HG03175 (cell line): ENCODE measurements at regions not wholly inside any gene's neighbourhood (a gene's known extent, or its start where the extent isn't known, plus 50 kb on each side); places are given as distances from the start of the nearest gene placed in this dataset.
"Not testable (repeated sequence)": the region's sequence is repeated elsewhere in the genome, so short reads cannot be mapped to it uniquely, and the experiment has no call there.

Experiments
- ATAC-seq: cut with Tn5 transposase; IDR thresholded peaks from one replicate; pipeline ENCODE4 v1.9.1; 2021; ENCODE audit warnings: mild to moderate bottlenecking, moderate library complexity; ENCODE audit not compliant: unreplicated experiment

DNA sequence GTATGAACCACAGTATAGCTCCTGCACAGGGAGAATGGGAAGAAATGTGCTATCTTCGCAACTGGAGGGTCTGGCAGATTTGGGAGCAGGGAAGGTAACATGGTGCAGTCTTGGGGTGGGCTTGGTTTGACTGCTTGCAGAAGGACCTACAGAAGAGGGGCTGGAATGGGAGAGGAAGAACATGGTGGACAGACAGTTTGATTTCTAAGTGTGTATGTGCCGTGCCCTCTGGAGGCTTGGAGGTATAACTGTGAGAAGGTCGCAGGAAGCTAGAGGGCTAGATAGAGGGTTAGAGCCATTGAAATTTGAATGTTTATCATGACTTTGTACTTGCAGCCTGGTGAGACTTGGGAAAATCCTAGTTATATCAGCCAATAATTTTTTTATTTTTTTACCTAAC is 169.2 kb downstream of the SQOR start:
- ATAC-seq: no peak

DNA sequence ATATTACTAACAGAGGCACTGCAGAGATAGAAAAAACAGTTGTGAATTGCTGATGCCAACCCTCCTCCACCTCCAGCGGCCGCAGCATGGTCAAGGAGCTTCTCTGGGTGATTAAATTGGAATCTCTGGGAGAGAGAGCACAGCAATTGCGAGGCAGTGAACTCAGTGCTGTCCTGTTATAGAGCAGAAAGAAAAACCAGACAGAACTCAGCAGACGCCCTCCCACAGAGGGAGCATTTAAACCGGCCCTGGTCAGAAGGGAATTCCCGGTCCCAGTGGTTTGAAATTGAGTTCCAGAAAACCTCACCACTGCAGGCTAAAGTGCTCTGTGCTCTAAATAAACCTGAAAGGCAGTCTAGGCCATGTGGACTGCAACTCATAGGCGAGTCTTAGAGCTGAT is 175.4 kb downstream of the SQOR start:
- no peak for ATAC-seq

DNA sequence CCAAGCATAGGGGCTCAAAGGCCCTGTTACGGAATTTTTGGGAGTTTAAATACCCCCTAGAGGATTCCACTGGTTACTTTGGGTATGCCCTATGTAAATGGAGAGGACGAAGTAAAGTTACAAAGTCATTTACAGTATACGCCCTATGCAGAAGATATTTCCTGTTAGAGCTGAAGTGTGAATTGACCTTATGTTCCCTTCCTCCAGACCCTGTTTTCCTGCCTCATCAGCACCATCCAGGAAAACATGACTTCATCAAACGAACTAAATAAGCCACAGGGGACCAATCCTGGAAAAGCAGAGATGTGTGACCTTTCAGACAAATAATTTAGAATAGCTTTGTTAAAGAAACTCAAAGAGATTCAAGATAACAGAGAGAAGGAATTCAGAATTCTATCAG is 177.4 kb downstream of the SQOR start:
- no peak for ATAC-seq

DNA sequence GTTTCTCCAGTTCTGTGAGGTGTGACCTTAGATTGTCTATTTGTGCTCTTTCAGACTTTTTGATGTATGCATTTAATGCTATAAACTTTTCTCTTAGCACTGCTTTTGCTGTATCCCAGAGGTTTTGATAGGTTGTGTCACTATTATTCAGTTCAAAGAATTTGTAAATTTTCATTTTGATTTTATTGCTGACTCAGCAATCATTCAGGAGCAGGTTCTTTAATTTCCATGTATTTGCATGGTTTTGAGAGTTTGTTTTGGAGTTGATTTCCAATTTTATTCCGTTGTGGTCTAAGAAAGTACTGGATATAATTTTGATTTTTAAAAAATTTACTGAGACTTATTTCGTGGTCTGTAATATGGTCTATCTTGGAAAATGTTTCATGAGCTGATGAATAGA is 182.7 kb downstream of the SQOR start:
- not testable (repeated sequence) for ATAC-seq

DNA sequence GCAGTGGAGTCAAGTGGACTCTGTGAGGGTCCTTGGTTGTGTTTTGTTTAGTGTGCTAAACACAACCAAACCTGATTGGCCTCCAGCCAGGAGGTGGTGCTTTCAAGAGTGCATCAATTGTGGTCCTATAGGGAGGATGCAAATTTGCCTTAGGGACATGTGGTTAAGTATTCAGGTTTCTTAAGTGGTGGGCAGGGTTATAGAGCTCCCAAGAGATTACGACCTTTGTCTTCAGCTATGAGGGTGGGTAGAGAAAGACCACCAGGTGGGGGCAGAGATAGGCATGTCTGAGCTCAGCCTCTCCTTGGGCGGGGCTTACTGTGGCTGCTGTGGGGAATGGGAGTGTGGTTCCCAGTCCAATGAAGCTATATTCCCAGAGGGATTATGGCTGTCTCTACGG is 186.6 kb downstream of the SQOR start:
- no peak for ATAC-seq

DNA sequence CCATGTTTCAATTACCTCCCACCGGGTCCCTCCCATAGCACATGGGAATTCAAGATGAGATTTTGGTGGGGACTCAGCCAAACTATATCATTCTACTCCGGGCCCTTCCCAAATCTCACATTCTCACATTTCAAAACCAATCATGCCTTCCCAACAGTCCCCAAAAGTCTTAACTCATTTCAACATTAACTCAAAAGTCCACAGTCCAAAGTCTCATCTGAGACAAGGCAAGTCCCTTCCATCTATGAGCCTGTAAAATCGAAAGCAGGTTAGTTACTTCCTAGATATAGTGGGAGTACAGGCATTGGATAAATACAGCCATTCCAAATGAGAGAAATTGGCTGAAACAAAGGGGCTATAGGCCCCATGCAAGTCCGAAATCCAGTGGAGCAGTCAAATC is 188.1 kb downstream of the SQOR start:
- ATAC-seq: not testable (repeated sequence)

DNA sequence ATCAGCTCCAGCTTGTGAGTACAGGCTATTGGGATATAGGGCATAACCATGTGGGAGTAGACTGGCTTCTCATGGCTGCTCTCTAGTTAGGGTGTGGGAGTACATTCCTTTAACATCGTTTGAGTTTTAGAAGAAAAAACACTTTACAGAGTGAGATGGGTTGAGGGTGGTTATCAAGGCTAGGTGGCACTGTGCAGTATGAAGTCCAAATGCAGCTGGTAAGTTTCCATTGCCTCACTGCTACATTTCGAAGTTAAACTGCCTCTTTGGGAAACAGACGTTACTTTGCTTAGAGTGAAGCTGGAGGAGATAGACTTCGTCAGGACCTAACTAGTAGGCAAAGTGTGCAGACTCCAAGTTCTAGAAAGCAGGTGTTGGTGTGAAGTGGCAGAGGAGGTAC is 192.4 kb downstream of the SQOR start:
- no peak for ATAC-seq

DNA sequence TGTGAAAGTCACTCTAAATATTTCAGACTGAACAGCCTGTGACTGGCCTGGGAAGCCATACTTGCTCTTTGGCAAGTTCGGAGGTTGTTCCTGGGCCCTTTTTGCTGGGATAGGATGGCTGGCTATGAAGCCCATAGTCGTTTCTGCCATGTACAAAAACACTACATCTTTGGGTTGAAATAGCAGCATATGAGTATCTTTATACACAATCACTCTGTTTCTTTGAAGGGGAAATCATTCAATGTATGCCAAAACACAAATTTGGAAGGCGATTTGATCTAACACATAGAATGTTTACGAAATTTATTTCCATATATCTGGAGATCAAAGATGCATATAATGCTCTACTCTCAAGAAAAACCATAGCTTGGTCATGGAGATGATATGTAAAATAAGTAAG is 192.9 kb downstream of the SQOR start:
- no peak for ATAC-seq

DNA sequence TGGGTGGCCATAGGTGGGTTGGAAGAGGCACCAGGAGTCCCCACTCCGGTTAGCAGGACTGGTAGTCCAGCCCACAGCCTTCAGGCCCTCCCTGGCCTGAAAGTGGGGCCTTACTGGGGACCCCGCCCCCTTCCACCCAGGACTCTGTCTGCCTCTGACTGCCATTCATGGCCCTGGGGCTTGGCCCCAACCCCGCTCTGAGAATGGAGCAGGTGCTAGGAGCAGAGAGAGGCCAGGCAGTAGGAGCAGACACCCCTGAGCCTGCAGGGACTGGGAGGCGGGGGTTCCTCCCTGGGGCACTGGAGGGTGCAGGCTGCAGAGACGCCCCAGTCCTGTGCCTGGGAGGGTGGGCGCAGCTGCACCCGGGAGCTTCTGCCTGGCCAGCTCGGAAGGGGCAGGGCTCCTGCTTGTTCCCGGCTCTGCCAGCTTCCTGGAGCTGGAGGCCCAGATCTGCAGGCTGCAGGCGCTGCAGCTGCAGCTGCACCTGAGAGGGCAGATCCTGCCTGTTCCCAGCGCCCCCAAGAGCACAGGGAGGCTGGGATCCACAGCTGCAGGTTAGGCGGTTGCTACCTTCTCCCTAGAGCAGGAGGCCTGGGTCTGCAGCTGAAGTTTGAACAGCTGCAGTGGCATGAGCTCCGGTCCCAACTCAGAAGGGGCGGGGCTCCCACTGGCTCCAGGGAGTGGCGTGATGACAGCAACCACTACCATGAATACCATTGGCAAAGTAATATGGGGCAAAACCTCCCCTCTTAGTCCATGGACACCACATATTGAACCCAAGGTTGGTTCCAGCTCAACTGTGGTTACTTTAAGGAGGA is 194.7 kb downstream of the SQOR start:
- no peak for ATAC-seq

DNA sequence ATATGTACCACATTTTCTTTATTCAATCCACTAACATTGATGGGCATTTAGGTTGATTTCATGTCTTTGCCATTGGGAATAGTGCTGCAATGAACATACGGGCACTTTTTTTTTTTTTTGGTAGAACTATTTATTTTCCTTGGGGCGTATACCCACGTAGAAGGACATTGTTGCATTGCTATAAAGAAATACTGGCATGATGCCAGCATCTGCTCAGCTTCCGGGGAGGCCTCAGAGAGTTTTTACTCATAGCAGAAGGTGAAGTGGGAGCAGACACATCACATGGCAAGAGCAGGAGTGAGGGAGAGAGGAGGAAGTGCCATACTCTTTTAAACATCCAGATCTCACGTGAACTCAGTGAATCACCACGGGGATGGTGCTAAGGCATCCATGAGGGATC is 197.0 kb downstream of the SQOR start:
- no peak for ATAC-seq

DNA sequence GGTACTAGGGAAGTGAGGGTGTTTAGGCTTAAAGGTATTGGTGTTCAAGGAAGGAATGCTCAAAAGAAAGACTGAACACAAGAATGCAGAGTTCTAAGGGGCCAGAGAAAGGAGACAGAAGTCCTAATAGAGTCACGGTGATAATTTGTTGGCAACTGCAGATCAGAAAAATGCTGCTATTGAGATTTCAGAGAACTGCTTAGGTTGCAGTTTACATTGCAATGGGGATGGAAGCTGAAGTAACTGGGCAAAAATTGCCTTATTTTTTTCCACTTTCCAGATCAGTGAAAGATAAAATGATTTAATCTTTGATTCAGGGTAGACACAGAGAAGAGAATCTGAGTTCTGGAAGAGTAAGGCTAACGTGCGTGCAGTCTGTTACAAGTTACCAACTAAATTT is 199.8 kb downstream of the SQOR start:
- no peak for ATAC-seq

DNA sequence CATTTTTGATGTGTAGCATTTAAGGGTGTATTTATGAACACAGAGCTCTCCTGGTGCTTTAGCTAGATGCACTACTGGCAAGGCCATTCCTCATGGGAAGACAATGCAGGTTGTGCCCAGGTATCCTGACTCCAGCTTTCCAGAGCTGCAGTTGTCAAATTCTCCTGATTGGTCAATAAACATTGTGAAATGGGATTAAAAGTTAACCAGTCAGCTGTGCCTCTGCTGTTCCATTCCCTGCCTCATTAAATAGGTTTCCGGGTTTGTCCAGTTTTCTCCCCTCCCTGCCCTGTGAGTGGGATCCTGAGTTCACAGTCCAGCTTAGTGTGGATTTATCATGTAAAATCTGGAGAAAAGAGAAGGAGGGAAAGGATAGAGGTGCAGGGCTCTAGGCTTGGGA is 207.3 kb downstream of the SQOR start:
- no peak for ATAC-seq

DNA sequence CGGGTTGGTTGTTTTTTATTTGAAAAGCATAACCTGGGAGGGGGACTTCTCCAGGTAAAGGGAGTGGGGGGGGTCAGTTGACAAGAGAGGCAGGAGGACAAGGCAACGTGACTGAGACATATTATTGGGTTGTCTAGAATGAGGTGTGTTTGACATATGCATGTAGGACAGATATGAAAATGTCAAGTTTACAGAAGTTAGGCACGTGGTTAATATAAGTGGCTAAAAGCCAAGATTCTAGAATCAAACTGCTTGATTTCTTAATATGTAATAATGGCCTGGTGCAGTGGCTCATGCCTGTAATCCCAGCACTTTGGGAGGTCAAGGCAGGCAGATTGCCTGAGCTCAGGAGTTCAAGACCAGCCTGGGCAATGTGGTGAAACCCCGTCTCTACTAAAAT is 212.8 kb downstream of the SQOR start:
- no peak for ATAC-seq

DNA sequence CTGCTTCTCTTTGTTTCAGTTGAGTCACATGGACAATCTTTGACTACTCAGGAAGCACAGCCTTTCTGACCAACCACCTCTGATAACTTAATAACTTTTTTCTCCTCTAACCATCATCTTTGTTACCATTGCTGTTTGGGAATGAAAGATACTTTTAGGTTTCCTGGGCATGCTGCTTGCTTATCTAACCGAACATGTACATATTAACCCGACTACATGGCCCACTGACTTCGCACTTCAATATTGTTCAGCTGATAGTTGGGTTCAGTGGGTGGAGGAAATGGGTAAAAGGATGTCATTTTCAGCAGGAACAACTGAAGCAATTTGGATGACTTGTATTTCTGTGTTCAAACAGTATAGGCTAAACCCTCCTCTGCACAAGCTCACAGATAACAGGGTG is 214.3 kb downstream of the SQOR start:
- peak; percentile 45 for ATAC-seq

DNA sequence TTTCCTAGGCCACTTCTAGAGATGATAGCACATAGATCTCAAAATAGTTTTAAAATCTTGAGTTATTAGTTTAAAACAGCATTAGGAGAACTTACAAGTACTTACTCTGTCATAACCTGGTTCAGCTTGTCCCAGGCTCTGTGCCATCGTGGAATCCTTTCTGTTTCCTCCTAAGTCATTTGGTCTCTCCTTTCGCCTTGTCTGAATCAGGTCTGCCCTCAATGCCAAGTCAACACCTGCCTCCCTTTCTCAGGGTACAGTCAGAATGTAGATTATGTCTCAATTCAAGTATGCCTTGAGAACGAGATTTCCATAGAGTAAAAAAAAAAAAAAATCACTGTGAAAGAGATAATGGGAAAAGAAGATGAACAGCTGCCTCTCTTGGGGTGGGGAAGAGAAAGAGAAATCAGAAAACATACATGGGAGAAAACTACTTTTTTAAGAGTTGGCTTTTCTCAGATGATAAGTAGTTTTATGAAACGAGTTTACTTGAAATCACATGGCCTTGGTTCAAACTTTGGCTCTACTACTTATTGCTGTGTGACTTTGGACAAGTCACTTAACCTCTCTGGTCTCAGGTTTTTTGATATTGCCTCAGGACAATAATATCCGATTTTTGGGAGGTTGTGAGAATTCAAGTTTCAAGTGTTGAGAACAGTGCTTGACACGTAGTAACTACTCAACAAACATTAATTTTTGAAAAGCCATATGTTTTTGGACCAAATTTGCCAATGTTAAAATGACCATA is 219.8 kb downstream of the SQOR start:
- no peak for ATAC-seq

DNA sequence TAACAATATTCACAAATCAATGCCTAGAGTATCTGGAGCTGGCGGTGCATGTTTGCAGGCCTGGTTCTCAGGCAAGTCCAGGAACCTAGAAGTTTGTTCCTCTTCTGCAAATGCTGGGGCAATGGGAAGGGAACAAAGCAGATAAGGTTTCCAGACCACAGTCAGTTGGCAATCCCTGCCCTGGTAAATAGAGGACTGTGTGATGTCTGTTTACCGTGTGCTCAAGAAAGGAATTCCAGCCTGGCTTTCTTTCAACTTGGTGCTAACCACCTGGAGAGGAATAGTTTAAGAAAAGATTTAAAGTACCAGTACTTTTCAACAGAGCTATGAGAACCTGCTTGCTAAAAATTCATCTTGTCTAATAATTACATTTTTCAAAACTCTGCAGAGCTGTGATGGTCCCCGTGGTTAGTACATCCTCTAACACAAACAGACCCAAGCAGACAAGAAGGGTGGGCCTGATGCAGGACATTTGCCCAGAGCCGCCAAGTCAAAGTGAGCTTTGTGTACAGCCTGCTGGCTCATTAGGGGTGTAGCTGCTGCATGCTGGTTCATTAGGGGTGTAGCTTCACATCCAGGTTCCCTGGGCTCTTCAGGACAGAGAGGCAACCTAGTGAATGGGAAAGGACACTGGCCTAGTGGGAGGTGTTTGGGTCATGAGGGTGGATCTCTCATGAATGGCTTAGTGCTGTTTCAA is 220.5 kb downstream of the SQOR start:
- ATAC-seq: no peak

DNA sequence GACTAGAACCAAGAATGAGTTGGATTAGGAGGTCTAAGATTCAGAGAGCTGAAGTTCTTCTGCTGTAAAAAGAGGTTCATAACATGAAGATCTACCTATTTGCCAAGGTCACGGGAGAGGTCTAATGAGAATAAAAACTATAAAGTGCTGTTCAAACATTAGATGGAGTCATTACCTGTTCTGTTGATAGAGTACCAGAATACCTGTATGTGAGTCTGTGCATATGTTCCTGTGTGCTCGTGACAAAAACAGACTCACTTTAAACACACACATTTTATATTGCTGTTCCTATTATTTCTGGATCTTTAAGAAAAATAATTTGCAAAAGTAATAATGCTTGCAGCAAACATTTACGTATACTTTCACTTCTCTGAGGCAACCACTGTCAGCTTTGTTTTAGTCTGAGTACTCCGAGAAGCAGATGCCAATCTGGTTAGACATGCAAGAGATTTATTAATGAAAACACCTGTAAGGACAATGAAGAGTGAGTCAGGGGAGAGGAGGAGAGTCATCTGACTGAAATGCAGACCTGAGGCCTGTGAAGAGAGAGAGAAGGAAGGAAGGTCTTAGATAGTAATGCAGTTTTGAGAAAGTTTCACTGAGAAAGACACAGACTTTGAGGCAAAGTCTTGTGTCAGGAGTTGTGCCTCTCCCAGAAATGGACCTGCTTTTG is 221.2 kb downstream of the SQOR start:
- no peak for ATAC-seq

DNA sequence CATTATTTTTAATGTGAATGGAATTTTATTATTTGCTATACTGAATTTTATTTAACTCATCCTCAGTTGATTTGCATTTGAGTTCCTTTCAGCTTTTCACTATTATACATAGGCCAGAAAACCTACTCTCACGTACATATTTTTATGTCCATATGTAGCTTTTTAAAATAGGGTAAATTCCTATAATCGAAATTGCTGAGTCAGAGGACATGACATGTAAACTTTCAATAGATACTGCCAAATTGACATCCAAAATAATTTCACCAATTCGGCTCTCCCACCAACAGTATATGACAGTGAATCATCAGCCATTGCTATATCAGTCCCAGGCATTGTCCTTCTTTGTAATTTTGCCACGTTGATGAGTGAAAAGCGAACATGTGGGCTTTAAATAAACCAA is 222.5 kb downstream of the SQOR start:
- no peak for ATAC-seq

DNA sequence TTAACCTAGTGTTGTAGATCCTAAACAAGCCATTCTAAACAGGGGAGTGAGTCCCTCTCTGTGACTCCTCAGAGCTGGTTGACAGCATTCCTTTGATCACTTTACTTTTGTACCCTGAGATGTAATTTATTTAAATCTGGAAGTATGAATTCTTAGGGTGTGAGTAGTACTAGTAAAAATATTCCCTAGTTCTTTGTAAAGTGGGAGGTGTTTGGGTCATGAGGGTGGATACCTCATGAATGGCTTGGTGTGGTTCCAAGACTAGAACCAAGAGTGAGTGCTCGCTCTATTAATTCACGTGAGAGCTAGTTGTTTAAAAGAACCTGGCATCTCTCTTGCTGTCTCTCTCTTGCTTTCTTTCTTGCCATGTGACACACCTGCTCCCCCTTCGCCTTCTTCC is 223.7 kb downstream of the SQOR start:
- ATAC-seq: no peak

DNA sequence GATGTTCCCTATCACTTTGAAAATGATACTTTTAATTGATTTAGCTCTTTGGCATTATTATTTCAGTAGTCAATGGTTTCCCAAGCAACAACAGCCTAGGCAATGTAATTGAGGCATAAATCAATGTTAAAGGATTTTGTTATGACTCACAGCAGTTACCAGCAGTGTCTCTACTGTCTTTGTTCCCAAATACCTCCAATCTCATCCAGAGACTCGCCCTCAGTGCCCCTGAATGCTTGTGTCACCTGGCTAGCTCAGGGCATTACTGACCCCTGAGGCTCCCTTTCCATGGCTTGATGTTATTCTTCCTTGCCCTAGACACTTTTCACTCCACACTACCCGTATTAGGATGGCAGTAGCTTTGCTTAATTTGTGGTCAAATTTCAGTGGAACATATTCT is 227.2 kb downstream of the SQOR start:
- no peak for ATAC-seq

DNA sequence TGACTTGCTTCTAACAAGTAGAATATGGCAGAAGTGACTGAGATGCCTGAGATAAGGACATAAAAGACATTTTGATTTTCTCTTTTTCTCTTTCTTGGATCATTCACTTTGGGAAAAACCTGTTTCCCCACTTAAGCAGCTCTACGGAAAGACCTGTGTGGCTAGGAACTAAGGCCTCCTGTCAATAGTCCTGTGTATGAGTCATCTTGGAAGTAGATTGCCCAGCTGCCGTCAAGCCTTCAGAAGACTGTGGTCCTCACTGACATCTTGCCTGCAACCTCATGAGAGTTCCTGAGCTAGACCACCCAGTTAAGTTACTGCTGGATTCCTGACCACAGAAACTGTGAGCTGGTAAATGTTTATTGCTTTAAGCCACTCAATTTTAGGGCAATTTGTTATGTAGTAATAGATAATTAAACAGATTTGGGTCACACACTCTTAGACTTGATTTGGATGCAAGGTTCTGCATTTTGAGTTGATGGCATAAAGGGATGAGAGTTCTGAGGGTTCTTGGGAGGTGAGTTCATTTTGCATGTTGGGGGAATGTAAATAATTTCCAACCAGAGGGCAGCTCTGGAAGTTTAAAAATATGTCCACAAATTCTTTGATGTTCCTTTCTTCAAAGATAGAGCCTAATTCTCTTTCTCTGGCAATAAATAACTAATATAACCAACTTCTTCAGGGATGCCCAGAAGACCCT is 229.2 kb downstream of the SQOR start:
- no peak for ATAC-seq
